ENCODE measurements at regions not wholly inside any gene's neighbourhood (a gene's known extent, or its start where the extent isn't known, plus 50 kb on each side); places are given as distances from the start of the nearest gene placed in this dataset.

DNA sequence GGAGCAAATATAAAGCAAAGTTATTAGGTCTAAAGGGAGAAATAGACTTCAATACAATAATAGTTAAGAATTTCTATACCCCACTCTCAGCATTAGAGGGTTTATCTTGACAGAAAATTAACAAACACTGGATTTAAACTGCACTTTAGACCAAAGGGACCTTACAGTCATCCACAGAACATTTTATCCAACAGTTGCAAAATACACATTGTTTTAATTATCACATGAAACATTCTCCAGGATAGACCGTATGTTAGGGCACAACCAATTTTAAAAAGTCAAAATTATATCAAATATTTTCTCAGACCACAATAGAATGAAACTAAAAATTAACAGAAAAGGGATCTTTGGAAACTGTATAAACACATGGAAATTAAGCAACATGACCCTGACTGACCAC is 384.5 kb upstream of the C1orf87 start:
- Histone ChIP-seq H3K27me3 (ENCODE audit: control insufficient read depth, insufficient read depth, low read length) (no peaks in the 10 kb centered on the region), H3K79me2 (no peaks in the 10 kb centered on the region), H3K36me3 (ENCODE audit: control insufficient read depth, insufficient read depth, low read length) (no peaks in the 10 kb centered on the region), H3K9me3 (ENCODE audit: control insufficient read depth, low read length) (no peaks in the 10 kb centered on the region), H2AFZ (no peak overlapping the region), H3K4me3 (ENCODE audit: low read depth, low read length) (no peak overlapping the region), H3K4me2 (ENCODE audit: low read length) (no peak overlapping the region), H3K27ac (no peak overlapping the region), H3K4me1 (no peaks in the 10 kb centered on the region), H3K9ac (no peak overlapping the region)
- TF ChIP-seq, protein P1, sequence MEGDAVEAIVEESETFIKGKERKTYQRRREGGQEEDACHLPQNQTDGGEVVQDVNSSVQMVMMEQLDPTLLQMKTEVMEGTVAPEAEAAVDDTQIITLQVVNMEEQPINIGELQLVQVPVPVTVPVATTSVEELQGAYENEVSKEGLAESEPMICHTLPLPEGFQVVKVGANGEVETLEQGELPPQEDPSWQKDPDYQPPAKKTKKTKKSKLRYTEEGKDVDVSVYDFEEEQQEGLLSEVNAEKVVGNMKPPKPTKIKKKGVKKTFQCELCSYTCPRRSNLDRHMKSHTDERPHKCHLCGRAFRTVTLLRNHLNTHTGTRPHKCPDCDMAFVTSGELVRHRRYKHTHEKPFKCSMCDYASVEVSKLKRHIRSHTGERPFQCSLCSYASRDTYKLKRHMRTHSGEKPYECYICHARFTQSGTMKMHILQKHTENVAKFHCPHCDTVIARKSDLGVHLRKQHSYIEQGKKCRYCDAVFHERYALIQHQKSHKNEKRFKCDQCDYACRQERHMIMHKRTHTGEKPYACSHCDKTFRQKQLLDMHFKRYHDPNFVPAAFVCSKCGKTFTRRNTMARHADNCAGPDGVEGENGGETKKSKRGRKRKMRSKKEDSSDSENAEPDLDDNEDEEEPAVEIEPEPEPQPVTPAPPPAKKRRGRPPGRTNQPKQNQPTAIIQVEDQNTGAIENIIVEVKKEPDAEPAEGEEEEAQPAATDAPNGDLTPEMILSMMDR (IDR thresholded peaks at IDR 0.05), result no peak

DNA sequence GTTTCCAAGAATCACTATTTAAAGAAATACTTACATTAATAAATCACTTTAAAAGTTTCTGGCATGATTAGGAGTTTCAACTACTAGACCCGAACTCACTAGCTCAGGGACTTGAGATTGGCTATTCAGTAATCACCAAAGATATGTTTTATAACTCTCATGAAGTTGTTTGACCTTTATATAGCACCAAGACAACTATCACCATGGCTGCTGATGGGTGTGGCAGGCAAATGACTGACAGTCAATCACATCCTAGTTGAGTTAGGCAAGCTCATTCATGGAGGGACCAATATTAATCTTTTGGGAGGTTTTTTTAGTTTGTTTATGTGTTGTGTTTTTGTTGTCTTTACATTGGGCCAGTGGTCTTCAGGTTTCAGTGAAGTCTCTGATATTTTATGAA is 376.3 kb upstream of the C1orf87 start:
- H3K79me2 ChIP-seq, result no peaks in the 10 kb centered on the region
- H3K27ac ChIP-seq, result no peak overlapping the region
- no peaks in the 10 kb centered on the region for H3K4me1 ChIP-seq
- TF ChIP-seq, protein P1 (IDR thresholded peaks at IDR 0.05), result no peak
- no peaks in the 10 kb centered on the region for H3K27me3 ChIP-seq (ENCODE audit: control insufficient read depth, insufficient read depth, low read length)
- H2AFZ ChIP-seq, result no peak overlapping the region
- no peaks in the 10 kb centered on the region for H3K36me3 ChIP-seq (ENCODE audit: control insufficient read depth, insufficient read depth, low read length)
- no peak overlapping the region for H3K4me3 ChIP-seq (ENCODE audit: low read depth, low read length)
- H3K9ac ChIP-seq, result no peak overlapping the region
- no peak overlapping the region for H3K4me2 ChIP-seq (ENCODE audit: low read length)
- H3K9me3 ChIP-seq (ENCODE audit: control insufficient read depth, low read length), result no peaks in the 10 kb centered on the region

DNA sequence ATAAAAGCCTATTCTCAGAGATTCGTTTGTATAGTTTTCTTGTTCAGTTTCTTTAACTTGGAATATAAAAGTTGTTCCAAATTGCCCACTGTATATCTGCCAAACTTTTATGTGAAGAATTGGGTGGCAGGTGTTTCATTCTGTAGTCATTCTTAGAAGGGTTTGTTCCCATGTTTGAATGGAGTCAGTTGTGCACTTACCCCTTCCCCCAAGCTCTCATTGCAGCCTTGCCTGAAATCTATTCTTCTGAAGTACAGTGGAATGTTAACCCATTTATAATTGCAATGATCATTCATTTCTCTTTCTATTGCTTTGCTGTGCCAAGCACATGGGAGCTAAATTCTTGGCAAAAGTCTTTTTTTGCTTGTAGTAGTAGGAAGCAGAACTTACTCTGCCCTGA is 375.3 kb upstream of the C1orf87 start:
- H3K4me2 ChIP-seq (ENCODE audit: low read length), result no peak overlapping the region
- H3K79me2 ChIP-seq, result no peaks in the 10 kb centered on the region
- H3K4me1 ChIP-seq, result no peaks in the 10 kb centered on the region
- H3K36me3 ChIP-seq (ENCODE audit: control insufficient read depth, insufficient read depth, low read length), result no peaks in the 10 kb centered on the region
- no peaks in the 10 kb centered on the region for H3K9me3 ChIP-seq (ENCODE audit: control insufficient read depth, low read length)
- no peak overlapping the region for H2AFZ ChIP-seq
- H3K27me3 ChIP-seq (ENCODE audit: control insufficient read depth, insufficient read depth, low read length), result no peaks in the 10 kb centered on the region
- TF ChIP-seq, protein P1 (IDR thresholded peaks at IDR 0.05), result no peak
- H3K4me3 ChIP-seq (ENCODE audit: low read depth, low read length), result no peak overlapping the region
- no peak overlapping the region for H3K9ac ChIP-seq
- H3K27ac ChIP-seq, result no peak overlapping the region

DNA sequence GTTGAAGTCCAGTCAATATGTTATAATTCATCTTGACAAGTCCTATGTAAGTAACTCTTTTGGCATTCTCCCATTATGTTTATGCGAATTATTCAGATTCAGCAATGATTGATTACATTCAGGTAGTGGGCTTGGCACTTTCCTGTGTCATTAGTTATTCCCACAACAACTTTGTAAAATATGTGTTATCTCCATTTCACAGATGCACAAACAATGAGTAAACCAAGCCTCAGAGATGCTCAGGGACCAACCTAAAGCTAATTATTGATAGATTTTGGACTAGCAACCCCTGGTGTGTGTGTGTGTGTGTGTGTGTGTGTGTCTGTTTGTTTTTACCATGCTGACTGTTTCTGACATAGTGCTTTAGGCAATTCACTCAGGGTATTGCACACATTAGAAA is 371.1 kb upstream of the C1orf87 start:
- Histone ChIP-seq H2AFZ (no peak overlapping the region), H3K27me3 (ENCODE audit: control insufficient read depth, insufficient read depth, low read length) (no peaks in the 10 kb centered on the region), H3K4me1 (no peaks in the 10 kb centered on the region), H3K4me3 (ENCODE audit: low read depth, low read length) (no peak overlapping the region), H3K36me3 (ENCODE audit: control insufficient read depth, insufficient read depth, low read length) (no peaks in the 10 kb centered on the region), H3K27ac (no peak overlapping the region), H3K4me2 (ENCODE audit: low read length) (no peak overlapping the region), H3K9ac (no peak overlapping the region), H3K9me3 (ENCODE audit: control insufficient read depth, low read length) (no peaks in the 10 kb centered on the region), H3K79me2 (no peaks in the 10 kb centered on the region)
- TF ChIP-seq, protein P1 (IDR thresholded peaks at IDR 0.05), result no peak

DNA sequence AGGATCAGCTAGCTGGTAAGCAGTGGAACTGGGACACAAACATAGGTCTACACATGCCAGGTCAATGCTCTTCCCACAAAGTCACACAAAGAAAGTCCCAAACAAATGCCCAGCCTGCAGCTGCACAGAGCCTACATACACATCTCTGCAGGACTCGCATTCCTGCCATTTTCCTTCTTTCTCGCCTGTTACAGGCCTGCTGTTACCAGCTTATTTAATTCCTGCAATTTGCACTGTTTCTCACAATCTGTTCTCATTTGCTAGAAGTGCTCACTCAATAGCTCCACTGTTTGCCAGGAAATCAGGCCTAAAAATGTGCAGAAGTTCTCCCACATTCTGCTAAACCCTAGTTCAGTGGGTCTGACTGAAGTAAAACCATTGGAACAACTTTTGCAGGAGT is 362.6 kb upstream of the C1orf87 start:
- H3K9ac ChIP-seq, result no peak overlapping the region
- H3K36me3 ChIP-seq (ENCODE audit: control insufficient read depth, insufficient read depth, low read length), result no peaks in the 10 kb centered on the region
- no peak overlapping the region for H3K4me2 ChIP-seq (ENCODE audit: low read length)
- TF ChIP-seq, protein P1 (IDR thresholded peaks at IDR 0.05), result no peak
- no peak overlapping the region for H3K4me3 ChIP-seq (ENCODE audit: low read depth, low read length)
- no peaks in the 10 kb centered on the region for H3K27me3 ChIP-seq (ENCODE audit: control insufficient read depth, insufficient read depth, low read length)
- H3K9me3 ChIP-seq (ENCODE audit: control insufficient read depth, low read length), result no peaks in the 10 kb centered on the region
- H3K79me2 ChIP-seq, result no peaks in the 10 kb centered on the region
- H3K4me1 ChIP-seq, result no peaks in the 10 kb centered on the region
- no peak overlapping the region for H2AFZ ChIP-seq
- H3K27ac ChIP-seq, result no peak overlapping the region
